GM23338 (cell line): ENCODE measurements at regions not wholly inside any gene's neighbourhood (a gene's known extent, or its start where the extent isn't known, plus 50 kb on each side); places are given as distances from the start of the nearest gene placed in this dataset.

Experiments
- ATAC-seq: fragments of 200-7000 bp; cut with Tn5 transposase; 3 replicates; pipeline ENCODE4 v1.9.1; 2020
- DNase-seq: peaks from one replicate; pipeline ENCODE4 v3.0.0-alpha.2; 2015; ENCODE audit warnings: low spot score
- H2AFZ ChIP-seq: fragments of 200-600 bp; sonication (generic); 2 replicates; pipeline ENCODE4 v1.8.0; 2016; ENCODE audit warnings: antibody characterized with exemption, mild to moderate bottlenecking, moderate library complexity
- H3F3A ChIP-seq: fragments of 200-600 bp; sonication (generic); replicated peaks from 2 replicates; pipeline ENCODE4 v1.8.0; 2017; ENCODE audit warnings: antibody characterized with exemption, mixed run types, low read depth
- H3K27ac ChIP-seq: fragments of 200-600 bp; sonication (generic); 2 replicates; pipeline ENCODE4 v1.6.1; 2016; ENCODE audit warnings: low read depth
- H3K27me3 ChIP-seq: fragments of 200-600 bp; sonication (generic); 2 replicates; pipeline ENCODE4 v1.8.0; 2016; ENCODE audit warnings: mild to moderate bottlenecking, mixed run types, moderate library complexity; ENCODE audit not compliant: insufficient read depth
- H3K36me3 ChIP-seq: fragments of 200-600 bp; sonication (generic); 2 replicates; pipeline ENCODE4 v1.8.0; 2016; ENCODE audit warnings: mild to moderate bottlenecking; ENCODE audit not compliant: insufficient read depth
- H3K4me1 ChIP-seq: fragments of 200-600 bp; sonication (generic); 2 replicates; pipeline ENCODE4 v1.8.0; 2016; ENCODE audit warnings: mild to moderate bottlenecking, moderate library complexity; ENCODE audit not compliant: insufficient read depth
- H3K4me2 ChIP-seq: fragments of 200-600 bp; sonication (generic); 2 replicates; pipeline ENCODE4 v1.7.1; 2017; ENCODE audit warnings: mixed run types
- H3K4me3 ChIP-seq: fragments of 200-600 bp; sonication (generic); 2 replicates; pipeline ENCODE4 v1.6.1; 2016; ENCODE audit warnings: mixed run types
- H3K79me2 ChIP-seq: fragments of 200-600 bp; sonication (generic); replicated peaks from 2 replicates; pipeline ENCODE4 v1.8.0; 2017; ENCODE audit warnings: mild to moderate bottlenecking; ENCODE audit not compliant: insufficient read depth
- H3K9me2 ChIP-seq: fragments of 200-600 bp; sonication (generic); 2 replicates; pipeline ENCODE4 v1.8.0; 2017; ENCODE audit not compliant: insufficient read depth
- H4K20me1 ChIP-seq: fragments of 200-600 bp; sonication (generic); replicated peaks from 2 replicates; pipeline ENCODE4 v1.8.0; 2017; ENCODE audit warnings: mild to moderate bottlenecking; ENCODE audit not compliant: insufficient read depth
- H3K27ac Mint-ChIP-seq: 2 replicates; pipeline ENCODE4 v1.8.0; 2020; ENCODE audit warnings: inconsistent platforms, mild to moderate bottlenecking, moderate library complexity, mixed read lengths
- H3K27me3 Mint-ChIP-seq: 3 replicates; pipeline ENCODE4 v1.8.0; 2022; ENCODE audit warnings: low read depth, mild to moderate bottlenecking, moderate library complexity, mixed read lengths, inconsistent platforms; ENCODE audit not compliant: insufficient read depth, poor library complexity
- H3K36me3 Mint-ChIP-seq: 3 replicates; pipeline ENCODE4 v1.8.0; 2021; ENCODE audit warnings: low read depth, mild to moderate bottlenecking, inconsistent platforms, moderate library complexity, mixed read lengths
- H3K4me1 Mint-ChIP-seq: 3 replicates; pipeline ENCODE4 v1.8.0; 2020; ENCODE audit warnings: mild to moderate bottlenecking, inconsistent platforms, mixed read lengths
- H3K4me3 Mint-ChIP-seq: 3 replicates; pipeline ENCODE4 v1.8.0; 2021; ENCODE audit warnings: moderate library complexity, mild to moderate bottlenecking, inconsistent platforms, mixed read lengths
- H3K9me3 Mint-ChIP-seq: 3 replicates; pipeline ENCODE4 v1.8.0; 2020; ENCODE audit warnings: moderate library complexity, mild to moderate bottlenecking, inconsistent platforms, mixed read lengths
- CREB1 ChIP-seq: fragments of 250-450 bp; sonication (Bioruptor Pico); IDR thresholded peaks from 2 replicates; pipeline ENCODE4 v1.5.0; 2020; ENCODE audit warnings: low read depth, mild to moderate bottlenecking, moderate library complexity
- CTCF ChIP-seq, 2 experiments: fragments of 200-600 bp in 1 of 2; sonication (generic) in 1 of 2; conservative IDR thresholded peaks; 2 replicates each; pipeline versions ENCODE4 v1.5.1 to v1.6.1; 2016 to 2017; ENCODE audit warnings: antibody characterized with exemption in 2 of 2, low read depth in 2 of 2, mild to moderate bottlenecking in 2 of 2, moderate library complexity in 1 of 2
- ETS1 ChIP-seq: IDR thresholded peaks from 2 replicates; pipeline ENCODE4 v1.6.1; 2016; ENCODE audit warnings: antibody characterized with exemption
- EZH2 ChIP-seq: fragments of 200-600 bp; sonication (generic); IDR thresholded peaks from one replicate; pipeline ENCODE4 v1.8.0; 2017; ENCODE audit warnings: antibody characterized with exemption, mild to moderate bottlenecking, low read depth; ENCODE audit not compliant: unreplicated experiment
- EZH2phosphoT487 ChIP-seq: fragments of 200-600 bp; sonication (generic); IDR thresholded peaks from one replicate; pipeline ENCODE4 v1.8.1; 2018; ENCODE audit warnings: antibody characterized with exemption; ENCODE audit not compliant: unreplicated experiment
- JUNB ChIP-seq: IDR thresholded peaks from one replicate; pipeline ENCODE4 v1.6.1; 2016; ENCODE audit warnings: antibody characterized with exemption; ENCODE audit not compliant: unreplicated experiment
- NANOG ChIP-seq: IDR thresholded peaks from 2 replicates; pipeline ENCODE4 v1.6.1; 2016; ENCODE audit warnings: antibody characterized with exemption, borderline replicate concordance
- POLR2AphosphoS5 ChIP-seq: IDR thresholded peaks from 2 replicates; pipeline ENCODE4 v1.6.1; 2016; ENCODE audit warnings: antibody characterized with exemption, low read depth
- STAT1 ChIP-seq: IDR thresholded peaks from one replicate; pipeline ENCODE4 v1.6.1; 2016; ENCODE audit warnings: antibody characterized with exemption; ENCODE audit not compliant: unreplicated experiment
- ZNF114 ChIP-seq: fragments of 250-450 bp; sonication (Bioruptor Pico); IDR thresholded peaks from 2 replicates; pipeline ENCODE4 v1.5.0; 2020; ENCODE audit warnings: mild to moderate bottlenecking, moderate library complexity
- ZNF331 ChIP-seq: fragments of 250-450 bp; sonication (Bioruptor Pico); IDR thresholded peaks from 2 replicates; pipeline ENCODE4 v1.5.0; 2020; ENCODE audit warnings: low read depth, mild to moderate bottlenecking, moderate library complexity
- TF ChIP-seq, protein P1 (sequence below): fragments of 250-450 bp; sonication (Bioruptor Pico); IDR thresholded peaks from 2 replicates; pipeline ENCODE4 v1.5.0; 2020; ENCODE audit warnings: mild to moderate bottlenecking, moderate library complexity

DNA sequence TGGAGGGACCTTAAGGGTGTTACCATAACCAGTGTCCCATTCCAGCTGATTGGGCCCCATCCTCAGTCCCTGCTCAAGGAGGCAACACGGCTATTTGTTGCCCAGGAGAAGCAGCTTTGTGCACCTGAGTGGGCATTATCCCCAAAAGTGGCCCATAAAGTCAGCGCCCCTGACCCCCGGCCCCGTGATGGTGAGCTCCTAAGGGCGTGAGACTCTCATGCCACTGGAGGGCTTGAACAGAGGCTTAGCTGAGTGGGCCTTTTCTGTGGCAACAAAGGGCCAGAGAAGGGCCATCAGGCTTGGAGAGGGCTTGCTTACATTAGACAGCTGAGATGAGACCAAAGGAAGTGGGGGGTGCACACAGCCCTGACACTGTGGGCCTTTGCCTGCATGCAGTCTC lies 99.2 kb upstream of the RAB6C start:
- no peak overlapping the region for H3K4me2 ChIP-seq
- no peaks in the 10 kb centered on the region for H3K36me3 ChIP-seq
- H3F3A ChIP-seq, result no peaks in the 10 kb centered on the region
- TF ChIP-seq CREB1 (CRISPR knock-in tag) (no peak), ZNF331 (CRISPR knock-in tag) (no peak)
- H3K4me1 ChIP-seq, result 0 out of 2 replicates have a peak, but pooled peaks cover 4% of the 10 kb centered on the region
- H3K4me3 ChIP-seq, result no peak overlapping the region
- H3K4me1 Mint-ChIP-seq, result peaks cover 11% of the 10 kb centered on the region
- ATAC-seq, result no peak
- no peak overlapping the region for H3K27ac Mint-ChIP-seq
- peaks cover 5% of the 10 kb centered on the region for H3K27me3 Mint-ChIP-seq
- no peak for DNase-seq
- H3K27ac ChIP-seq, result no peak overlapping the region
- no peaks in the 10 kb centered on the region for H4K20me1 ChIP-seq
- no peak overlapping the region for H3K4me3 Mint-ChIP-seq
- no peaks in the 10 kb centered on the region for H3K36me3 Mint-ChIP-seq
- no peaks in the 10 kb centered on the region for H3K9me3 Mint-ChIP-seq
- H3K79me2 ChIP-seq, result no peaks in the 10 kb centered on the region
- H3K9me2 ChIP-seq, result no peaks in the 10 kb centered on the region
- H3K27me3 ChIP-seq, result no peaks in the 10 kb centered on the region
- no peak overlapping the region for H2AFZ ChIP-seq

DNA sequence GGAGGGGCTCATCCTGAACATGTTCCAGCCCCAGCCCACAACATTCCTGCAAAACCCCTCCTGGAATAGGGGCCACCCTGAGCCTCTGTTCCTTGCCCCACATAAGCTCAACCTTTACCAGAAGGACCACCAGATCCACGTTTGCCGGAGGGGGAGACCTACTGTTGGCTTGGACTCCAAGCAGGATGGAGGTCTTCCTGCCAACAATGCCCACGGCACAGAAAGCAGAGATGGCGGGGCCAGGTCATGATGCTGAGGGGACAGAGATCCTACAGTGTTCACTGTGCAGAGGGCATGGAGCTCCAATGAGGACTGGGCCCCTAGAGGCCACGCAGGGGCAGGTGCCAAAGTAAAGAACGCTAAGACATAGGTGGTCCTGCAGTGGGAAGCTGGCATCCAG lies 98.5 kb upstream of the RAB6C start:
- H3K9me3 Mint-ChIP-seq, result no peaks in the 10 kb centered on the region
- Histone ChIP-seq H3K4me2 (no peak overlapping the region), H3K4me3 (no peak overlapping the region), H2AFZ (no peak overlapping the region), H4K20me1 (no peaks in the 10 kb centered on the region), H3K79me2 (no peaks in the 10 kb centered on the region), H3K36me3 (no peaks in the 10 kb centered on the region), H3K4me1 (peaks cover 7% of the 10 kb centered on the region), H3K27ac (no peak overlapping the region), H3K9me2 (no peaks in the 10 kb centered on the region), H3K27me3 (no peaks in the 10 kb centered on the region), H3F3A (no peaks in the 10 kb centered on the region)
- peaks cover 16% of the 10 kb centered on the region for H3K4me1 Mint-ChIP-seq
- no peak for ATAC-seq
- no peak overlapping the region for H3K27ac Mint-ChIP-seq
- no peak overlapping the region for H3K4me3 Mint-ChIP-seq
- H3K27me3 Mint-ChIP-seq, result peaks cover 5% of the 10 kb centered on the region
- no peaks in the 10 kb centered on the region for H3K36me3 Mint-ChIP-seq
- no peak for DNase-seq
- TF ChIP-seq CTCF (conservative IDR thresholded peaks at IDR 0.05; ENCODE audit: low read depth in 2 of 2), result no peak
- no peak for TF ChIP-seq JUNB
- TF ChIP-seq, protein P1, sequence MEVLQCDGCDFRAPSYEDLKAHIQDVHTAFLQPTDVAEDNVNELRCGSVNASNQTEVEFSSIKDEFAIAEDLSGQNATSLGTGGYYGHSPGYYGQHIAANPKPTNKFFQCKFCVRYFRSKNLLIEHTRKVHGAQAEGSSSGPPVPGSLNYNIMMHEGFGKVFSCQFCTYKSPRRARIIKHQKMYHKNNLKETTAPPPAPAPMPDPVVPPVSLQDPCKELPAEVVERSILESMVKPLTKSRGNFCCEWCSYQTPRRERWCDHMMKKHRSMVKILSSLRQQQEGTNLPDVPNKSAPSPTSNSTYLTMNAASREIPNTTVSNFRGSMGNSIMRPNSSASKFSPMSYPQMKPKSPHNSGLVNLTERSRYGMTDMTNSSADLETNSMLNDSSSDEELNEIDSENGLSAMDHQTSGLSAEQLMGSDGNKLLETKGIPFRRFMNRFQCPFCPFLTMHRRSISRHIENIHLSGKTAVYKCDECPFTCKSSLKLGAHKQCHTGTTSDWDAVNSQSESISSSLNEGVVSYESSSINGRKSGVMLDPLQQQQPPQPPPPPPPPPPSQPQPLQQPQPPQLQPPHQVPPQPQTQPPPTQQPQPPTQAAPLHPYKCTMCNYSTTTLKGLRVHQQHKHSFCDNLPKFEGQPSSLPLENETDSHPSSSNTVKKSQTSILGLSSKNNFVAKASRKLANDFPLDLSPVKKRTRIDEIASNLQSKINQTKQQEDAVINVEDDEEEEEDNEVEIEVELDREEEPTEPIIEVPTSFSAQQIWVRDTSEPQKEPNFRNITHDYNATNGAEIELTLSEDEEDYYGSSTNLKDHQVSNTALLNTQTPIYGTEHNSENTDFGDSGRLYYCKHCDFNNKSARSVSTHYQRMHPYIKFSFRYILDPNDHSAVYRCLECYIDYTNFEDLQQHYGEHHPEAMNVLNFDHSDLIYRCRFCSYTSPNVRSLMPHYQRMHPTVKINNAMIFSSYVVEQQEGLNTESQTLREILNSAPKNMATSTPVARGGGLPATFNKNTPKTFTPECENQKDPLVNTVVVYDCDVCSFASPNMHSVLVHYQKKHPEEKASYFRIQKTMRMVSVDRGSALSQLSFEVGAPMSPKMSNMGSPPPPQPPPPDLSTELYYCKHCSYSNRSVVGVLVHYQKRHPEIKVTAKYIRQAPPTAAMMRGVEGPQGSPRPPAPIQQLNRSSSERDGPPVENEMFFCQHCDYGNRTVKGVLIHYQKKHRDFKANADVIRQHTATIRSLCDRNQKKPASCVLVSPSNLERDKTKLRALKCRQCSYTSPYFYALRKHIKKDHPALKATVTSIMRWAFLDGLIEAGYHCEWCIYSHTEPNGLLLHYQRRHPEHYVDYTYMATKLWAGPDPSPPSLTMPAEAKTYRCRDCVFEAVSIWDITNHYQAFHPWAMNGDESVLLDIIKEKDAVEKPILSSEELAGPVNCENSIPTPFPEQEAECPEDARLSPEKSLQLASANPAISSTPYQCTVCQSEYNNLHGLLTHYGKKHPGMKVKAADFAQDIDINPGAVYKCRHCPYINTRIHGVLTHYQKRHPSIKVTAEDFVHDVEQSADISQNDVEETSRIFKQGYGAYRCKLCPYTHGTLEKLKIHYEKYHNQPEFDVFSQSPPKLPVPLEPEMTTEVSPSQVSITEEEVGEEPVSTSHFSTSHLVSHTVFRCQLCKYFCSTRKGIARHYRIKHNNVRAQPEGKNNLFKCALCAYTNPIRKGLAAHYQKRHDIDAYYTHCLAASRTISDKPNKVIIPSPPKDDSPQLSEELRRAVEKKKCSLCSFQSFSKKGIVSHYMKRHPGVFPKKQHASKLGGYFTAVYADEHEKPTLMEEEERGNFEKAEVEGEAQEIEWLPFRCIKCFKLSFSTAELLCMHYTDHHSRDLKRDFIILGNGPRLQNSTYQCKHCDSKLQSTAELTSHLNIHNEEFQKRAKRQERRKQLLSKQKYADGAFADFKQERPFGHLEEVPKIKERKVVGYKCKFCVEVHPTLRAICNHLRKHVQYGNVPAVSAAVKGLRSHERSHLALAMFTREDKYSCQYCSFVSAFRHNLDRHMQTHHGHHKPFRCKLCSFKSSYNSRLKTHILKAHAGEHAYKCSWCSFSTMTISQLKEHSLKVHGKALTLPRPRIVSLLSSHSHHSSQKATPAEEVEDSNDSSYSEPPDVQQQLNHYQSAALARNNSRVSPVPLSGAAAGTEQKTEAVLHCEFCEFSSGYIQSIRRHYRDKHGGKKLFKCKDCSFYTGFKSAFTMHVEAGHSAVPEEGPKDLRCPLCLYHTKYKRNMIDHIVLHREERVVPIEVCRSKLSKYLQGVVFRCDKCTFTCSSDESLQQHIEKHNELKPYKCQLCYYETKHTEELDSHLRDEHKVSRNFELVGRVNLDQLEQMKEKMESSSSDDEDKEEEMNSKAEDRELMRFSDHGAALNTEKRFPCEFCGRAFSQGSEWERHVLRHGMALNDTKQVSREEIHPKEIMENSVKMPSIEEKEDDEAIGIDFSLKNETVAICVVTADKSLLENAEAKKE (CRISPR knock-in tag), result no peak
- no peak for TF ChIP-seq EZH2
- TF ChIP-seq POLR2AphosphoS5, result no peak
- no peak for TF ChIP-seq STAT1
- TF ChIP-seq CREB1 (CRISPR knock-in tag), result no peak
- TF ChIP-seq EZH2phosphoT487, result no peak
- TF ChIP-seq ZNF331 (CRISPR knock-in tag), result no peak
- TF ChIP-seq ZNF114 (CRISPR knock-in tag), result no peak
- TF ChIP-seq NANOG, result no peak
- TF ChIP-seq ETS1, result no peak
